ENCODE measurements at regions not wholly inside any gene's neighbourhood (a gene's known extent, or its start where the extent isn't known, plus 50 kb on each side); places are given as distances from the start of the nearest gene placed in this dataset.

- no peak for DNase-seq
Measured at GRCh38 chr17:71247441-71248015, 873.3 kb upstream of the SOX9 start.

GRCh38 chr17:71251276-71251675 lies 869.5 kb upstream of the SOX9 start:
- no peak for DNase-seq

GRCh38 chr17:71251951-71252350 lies 868.9 kb upstream of the SOX9 start:
- no peak for DNase-seq

DNA sequence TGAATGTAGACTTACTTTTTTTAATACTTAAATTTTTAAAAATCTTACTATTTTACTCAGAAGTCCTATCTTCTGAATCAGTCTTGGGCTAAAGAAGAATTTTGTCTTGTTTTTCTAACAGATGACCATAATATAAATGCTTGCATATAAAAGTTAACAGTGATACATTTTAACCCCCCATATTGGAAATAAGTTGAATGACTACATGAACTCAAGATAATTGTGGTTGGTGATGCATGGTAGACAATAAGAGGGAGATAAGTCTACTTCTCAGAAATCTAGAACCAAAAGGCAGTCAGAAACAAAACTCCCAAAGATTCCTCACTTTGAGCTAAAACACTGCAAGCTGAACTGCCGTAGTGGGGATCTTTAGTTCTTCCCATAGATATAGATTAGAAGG lies 868.4 kb upstream of the SOX9 start:
- no peak for DNase-seq

GRCh38 chr17:71257096-71257495 lies 863.7 kb upstream of the SOX9 start:
- DNase-seq, result no peak

DNA sequence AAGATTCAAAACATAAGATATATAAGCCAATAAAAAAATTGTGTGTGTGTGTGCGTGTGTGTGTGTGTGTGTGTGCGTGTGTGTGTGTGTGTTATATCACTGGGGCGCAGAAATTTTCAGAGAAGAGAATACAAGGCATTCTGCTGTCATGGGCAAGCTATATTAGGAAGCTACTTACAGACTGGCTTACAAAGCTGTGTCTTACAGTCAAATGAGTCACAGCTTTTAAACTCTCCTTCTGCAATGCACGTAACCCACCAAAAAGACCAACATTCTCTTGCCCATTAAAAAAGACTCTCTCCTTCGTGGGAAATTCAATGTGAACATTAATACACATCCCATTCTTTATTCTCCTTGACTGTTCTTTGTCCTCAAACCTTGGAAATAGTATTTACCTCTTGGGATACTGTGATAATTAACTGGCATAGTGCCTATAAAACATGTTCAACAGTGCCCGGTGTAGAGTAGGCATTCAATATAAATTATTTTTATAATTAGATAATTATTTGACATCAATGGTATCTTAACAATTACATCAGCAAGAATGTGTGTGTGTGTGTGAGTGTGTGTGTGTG lies 860.4 kb upstream of the SOX9 start:
- no peak for DNase-seq

- no peak for DNase-seq
Measured at GRCh38 chr17:71262586-71262985, 858.2 kb upstream of the SOX9 start.

- DNase-seq, result no peak
Measured at GRCh38 chr17:71267668-71268067, 853.2 kb upstream of the SOX9 start.

DNA sequence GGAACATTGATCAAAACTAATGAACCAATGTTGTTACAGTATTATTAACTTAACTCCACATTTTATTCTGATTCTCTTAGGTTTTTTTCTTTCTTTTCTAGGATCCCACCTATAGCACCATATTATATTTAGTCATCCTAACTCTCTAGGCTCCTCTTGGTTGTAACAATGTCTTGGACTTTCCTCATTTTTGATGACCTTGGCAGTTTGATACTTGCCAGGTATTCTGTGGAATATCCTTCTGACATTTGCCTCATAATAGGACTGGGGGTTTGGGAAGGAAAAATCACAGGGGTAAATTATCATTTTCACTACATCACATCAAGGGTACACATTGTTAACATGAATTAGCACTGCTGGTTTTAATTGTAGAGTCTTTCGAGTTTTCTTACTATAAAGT lies 851.6 kb upstream of the SOX9 start:
- DNase-seq, result no peak

- DNase-seq, result no peak
Measured at GRCh38 chr17:71273441-71273840, 847.4 kb upstream of the SOX9 start.

GRCh38 chr17:71276079-71276478 lies 844.7 kb upstream of the SOX9 start:
- DNase-seq, result no peak

- DNase-seq, result no peak
Measured at GRCh38 chr17:71283486-71283885, 837.3 kb upstream of the SOX9 start.

DNA sequence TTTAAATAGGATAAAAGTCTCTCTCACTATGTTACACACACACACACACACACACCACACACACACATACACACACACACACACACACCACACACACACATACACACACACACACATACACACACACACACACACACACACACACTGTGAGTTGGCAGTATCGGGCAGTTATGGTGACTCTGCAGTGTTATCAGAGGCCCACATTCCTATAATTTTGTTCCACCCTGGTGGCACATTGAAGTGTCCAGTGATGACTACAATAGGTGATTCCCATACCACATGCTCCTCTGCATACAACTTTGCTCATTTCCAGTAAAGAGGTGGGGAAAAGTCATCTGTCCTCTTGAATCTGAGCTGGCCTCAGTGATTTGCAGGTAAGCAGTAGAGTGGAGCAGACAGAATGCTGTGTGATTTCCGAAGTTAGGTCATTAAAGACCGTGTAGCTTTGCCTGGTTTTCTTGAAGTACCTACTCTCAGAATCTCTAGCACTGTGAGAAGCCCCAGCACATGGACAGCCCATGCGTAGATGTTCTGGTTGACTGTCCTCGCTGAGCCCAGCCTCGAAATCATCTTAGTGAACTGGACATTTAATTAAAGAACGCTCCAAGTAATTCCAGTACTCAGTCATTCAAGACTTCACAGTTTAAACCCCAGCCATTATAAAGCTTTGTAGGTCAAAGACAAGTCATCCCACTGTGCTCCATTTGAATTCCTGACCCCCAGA lies 836.6 kb upstream of the SOX9 start:
- DNase-seq, result no peak

DNA sequence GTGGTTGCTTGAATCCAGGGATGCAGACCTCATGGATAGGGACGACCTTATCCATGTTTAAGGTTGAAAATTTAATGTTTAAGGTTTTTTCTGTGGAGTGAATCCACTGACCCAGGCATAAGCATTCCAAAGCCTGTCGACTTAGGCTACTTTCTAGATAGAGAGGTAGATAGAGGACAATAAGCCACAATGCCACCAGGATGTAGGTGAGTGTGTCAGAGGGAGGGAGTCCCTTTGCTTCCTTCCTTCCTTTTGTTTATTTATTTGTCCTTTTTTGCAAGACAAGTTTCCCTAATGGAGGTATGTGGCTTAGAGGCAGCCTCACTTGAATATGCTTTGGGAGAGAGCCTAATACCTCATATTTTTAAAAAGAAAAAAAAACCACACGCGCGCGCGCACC lies 834.2 kb upstream of the SOX9 start:
- no peak for DNase-seq

DNA sequence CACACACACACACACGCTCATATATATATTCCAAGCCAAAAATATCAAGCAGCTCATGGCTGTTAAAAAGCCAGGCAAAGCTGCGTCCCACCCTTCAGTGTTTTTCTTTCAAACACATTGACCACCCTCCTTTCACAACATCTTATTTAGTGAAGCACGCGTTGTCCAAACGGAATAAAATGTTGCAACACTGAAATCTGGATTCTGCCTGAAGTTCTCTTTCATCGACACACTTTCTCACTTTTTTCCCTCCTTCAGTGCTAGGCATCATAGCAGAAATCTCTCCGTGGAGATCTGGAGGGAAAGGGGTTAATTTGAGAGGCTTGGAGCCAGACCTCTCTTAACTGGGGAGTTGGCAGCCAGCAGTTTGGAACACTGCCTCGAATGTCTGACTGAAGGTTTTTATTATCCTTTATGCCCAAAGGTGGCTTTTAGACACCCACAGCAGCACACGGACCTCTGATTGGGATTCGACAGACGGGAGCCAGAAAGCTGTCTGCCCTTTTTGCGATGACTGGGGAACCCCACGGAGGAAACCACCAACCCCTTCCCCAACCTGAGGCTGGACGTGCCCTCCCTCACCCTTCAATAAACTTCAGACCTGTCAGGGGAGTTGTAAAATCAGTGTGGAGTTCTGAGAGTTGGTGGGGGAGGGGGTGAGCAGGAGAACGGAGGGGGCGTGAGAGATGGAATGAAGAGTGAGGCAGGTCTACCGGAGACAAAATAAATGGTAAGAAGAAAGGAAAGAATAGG lies 833.6 kb upstream of the SOX9 start:
- no peak for DNase-seq

DNA sequence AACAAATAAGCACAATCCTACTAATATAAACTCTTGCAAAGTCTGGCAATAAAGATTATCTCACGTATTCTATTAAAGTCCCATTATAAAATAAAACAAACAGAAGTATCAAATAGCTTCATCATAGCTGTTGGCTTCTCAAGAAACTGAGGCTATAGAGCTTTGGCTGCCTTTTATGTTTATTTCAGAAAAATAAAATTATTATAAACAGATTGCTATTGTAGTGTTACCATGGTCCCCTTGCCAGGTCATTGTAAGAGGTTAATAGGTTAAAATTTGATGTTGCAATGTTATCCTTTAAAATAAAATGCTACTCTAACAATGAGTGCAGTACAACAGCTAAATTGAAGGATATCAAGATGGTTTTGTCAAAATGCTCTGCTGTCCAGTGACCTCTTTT lies 828.8 kb upstream of the SOX9 start:
- no peak for DNase-seq

DNA sequence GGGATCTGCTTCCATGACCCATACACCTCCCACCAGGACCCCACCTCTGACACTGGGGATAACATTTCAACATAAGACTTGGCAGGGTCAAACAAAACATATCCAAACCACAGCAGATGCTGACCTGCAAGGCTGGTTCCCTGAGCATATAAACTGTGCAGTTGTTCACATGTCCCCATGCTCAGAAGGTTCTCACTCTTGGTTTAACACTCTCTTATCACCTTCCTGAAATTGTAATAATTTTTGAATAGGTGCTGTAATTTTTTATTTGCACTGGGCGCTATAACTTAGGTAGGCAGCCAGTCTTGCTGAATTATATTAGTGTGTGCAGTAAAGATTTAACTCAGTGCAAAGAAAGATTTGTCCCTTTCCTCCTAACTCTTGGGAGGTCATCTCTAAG lies 824.8 kb upstream of the SOX9 start:
- DNase-seq, result no peak

DNA sequence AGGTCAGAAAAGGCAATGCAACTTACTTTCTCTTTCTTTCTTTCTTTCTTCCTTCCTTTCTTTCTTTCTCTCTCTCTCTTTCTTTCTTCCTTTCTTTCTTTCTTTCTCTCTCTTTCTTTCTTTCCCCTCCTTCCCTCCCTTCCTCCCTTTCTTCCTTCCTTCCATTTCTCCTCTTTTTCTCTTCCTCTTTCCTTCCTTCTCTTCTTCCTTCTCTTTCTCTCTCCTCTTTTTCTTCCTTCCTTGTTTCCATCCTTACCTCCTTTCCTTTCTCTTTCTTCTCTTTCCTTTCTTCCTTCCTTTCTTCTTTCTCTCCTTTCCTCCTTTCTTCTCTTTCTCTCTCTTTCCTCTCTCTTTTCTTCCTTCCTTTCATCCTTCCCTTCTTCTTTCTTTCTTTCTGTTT lies 819.8 kb upstream of the SOX9 start:
- DNase-seq, result no peak

DNA sequence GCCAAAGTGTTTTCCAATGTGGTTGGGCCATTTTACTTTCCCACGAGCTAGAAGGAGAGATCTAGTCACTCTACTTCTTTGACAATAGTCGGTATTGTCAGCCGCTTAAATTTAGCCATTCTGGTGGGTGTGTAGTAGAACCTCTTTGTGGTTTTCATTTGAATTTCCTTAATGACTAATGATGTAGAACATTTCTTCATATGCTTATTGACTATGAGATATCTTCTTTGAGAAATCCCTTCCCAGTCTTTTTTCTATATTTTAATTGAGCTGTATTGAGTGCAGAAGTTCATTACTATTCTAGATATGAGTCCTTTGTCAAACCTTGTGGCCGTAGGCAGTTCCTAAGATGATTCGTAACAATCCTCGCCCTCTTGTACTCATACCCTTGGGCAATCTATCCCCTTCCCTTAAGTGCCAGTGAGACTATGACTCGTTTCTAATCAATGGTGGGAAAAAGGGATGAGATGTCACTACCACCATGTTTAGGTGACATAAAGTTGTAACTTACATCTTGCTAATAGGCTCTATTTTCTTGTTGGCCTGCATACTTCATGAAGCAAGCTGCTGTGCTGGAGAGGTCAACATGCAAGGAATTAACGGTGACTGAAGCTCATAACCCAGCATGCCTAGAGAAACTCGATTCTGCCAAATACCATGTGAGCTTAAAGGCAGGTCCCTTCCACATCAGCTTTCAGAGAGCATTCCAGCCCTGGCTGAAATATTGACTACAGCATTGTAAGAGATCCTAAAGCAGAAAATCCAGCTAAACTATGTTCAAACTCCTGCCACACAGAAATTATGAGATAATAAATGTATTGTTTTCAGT lies 817.9 kb upstream of the SOX9 start:
- no peak for DNase-seq

DNA sequence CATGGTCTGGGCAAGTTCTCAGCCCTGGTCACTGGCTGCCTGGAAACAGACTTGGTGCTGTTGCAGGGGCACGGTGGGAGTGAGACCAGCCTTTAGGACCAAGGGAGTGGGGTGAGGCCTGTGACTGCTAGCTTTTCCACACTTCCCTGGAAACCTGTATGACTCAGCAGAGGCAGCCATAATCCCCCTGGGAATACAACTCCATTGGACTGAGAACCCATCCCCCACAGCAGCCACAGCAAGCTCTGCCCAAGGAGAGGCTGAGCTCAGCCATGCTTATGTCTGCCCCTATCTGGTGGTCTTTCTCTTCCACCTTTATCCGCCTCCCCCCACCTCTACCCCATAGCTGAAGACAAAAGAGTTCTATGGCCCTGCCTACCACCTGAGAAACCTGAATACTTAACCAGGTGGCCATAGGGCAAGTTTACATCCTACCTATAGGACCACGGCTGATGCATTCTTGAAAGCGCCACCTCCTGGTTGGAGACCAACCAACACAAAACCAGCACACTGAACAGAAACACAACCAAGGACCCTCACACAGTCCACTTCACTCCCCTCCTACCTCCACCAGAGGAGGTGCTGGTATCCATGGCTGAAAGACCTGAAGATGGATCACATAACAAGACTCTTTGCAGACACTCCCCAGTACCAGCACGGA lies 816.2 kb upstream of the SOX9 start:
- DNase-seq, result no peak

DNA sequence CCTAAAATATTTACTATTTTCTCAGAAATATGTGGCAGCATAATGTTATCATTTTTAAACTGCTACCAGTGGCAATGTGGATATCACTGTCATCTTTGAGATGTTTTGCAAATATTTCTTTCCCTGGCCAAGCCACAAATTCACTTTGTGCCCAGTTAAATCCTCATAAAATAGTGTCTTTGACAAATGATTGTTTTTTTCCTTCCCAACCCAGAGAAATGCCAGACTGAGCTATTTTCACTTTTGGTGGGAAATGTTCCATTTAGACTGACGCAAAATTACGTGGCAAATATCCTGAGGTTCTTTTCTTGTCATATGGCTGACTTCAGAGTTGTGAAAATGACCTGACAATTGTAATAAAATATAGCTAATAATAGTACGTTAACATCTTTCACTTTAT lies 807.0 kb upstream of the SOX9 start:
- DNase-seq, result no peak

GRCh38 chr17:71315568-71315967 lies 805.3 kb upstream of the SOX9 start:
- DNase-seq, result no peak
